OCI-LY1 (cell line): ENCODE measurements at regions not wholly inside any gene's neighbourhood (a gene's known extent, or its start where the extent isn't known, plus 50 kb on each side); places are given as distances from the start of the nearest gene placed in this dataset.

Experiments
- H2AFZ ChIP-seq: fragments of 200-600 bp; sonication (generic), shearing (Covaris generic); 2 replicates; pipeline ENCODE4 v1.6.0; 2014; ENCODE audit warnings: antibody characterized with exemption, mild to moderate bottlenecking, low read length
- H3F3A ChIP-seq: fragments of 200-600 bp; sonication (generic), shearing (Covaris generic); 2 replicates; pipeline ENCODE4 v1.6.0; 2014; ENCODE audit warnings: mild to moderate bottlenecking, antibody characterized with exemption, low read length, moderate library complexity; ENCODE audit not compliant: insufficient read depth
- H3K27ac ChIP-seq: fragments of 200-600 bp; sonication (generic); 2 replicates; pipeline ENCODE4 v1.5.1; 2014; ENCODE audit warnings: low read length, mixed run types, mild to moderate bottlenecking, low read depth; ENCODE audit not compliant: poor library complexity, severe bottlenecking
- H3K27me3 ChIP-seq: fragments of 200-600 bp; sonication (generic); 2 replicates; pipeline ENCODE4 v1.6.0; 2014; ENCODE audit warnings: antibody characterized with exemption, mild to moderate bottlenecking, low read length, moderate library complexity; ENCODE audit not compliant: insufficient read depth
- H3K36me3 ChIP-seq: fragments of 200-600 bp; sonication (generic); 2 replicates; pipeline ENCODE4 v1.6.1; 2014; ENCODE audit warnings: mild to moderate bottlenecking, antibody characterized with exemption, low read length, moderate library complexity, mixed read lengths; ENCODE audit not compliant: insufficient read depth
- H3K4me1 ChIP-seq: fragments of 200-600 bp; sonication (generic); 2 replicates; pipeline ENCODE4 v1.5.1; 2014; ENCODE audit warnings: mild to moderate bottlenecking, low read length, moderate library complexity; ENCODE audit not compliant: insufficient read depth, severe bottlenecking
- H3K4me2 ChIP-seq: fragments of 200-600 bp; sonication (generic), shearing (Covaris generic); 2 replicates; pipeline ENCODE4 v1.6.1; 2014; ENCODE audit warnings: low read length
- H3K4me3 ChIP-seq: fragments of 200-600 bp; sonication (generic); 2 replicates; pipeline ENCODE4 v1.5.1; 2014; ENCODE audit warnings: low read length, low read depth, mild to moderate bottlenecking, mixed read lengths; ENCODE audit not compliant: poor library complexity, severe bottlenecking
- H3K79me2 ChIP-seq: fragments of 200-600 bp; shearing (Covaris generic); 2 replicates; pipeline ENCODE4 v1.6.1; 2016; ENCODE audit warnings: mixed run types, low read length, mixed read lengths; ENCODE audit not compliant: insufficient read depth
- H3K9ac ChIP-seq: fragments of 200-600 bp; sonication (generic), shearing (Covaris generic); 2 replicates; pipeline ENCODE4 v1.6.1; 2014; ENCODE audit warnings: mild to moderate bottlenecking, low read length, mixed read lengths
- H3K9me2 ChIP-seq: fragments of 200-600 bp; sonication (generic), shearing (Covaris generic); 2 replicates; pipeline ENCODE4 v1.6.1; 2014; ENCODE audit warnings: low read depth, mild to moderate bottlenecking, low read length, mixed read lengths
- H3K9me3 ChIP-seq: fragments of 200-600 bp; shearing (Covaris generic); 2 replicates; pipeline ENCODE4 v1.6.1; 2014; ENCODE audit warnings: low read length, mixed read lengths
- H4K20me1 ChIP-seq: fragments of 200-600 bp; sonication (generic), shearing (Covaris generic); 2 replicates; pipeline ENCODE4 v1.6.0; 2016; ENCODE audit warnings: mild to moderate bottlenecking, low read length; ENCODE audit not compliant: insufficient read depth
- CTCF ChIP-seq: fragments of 200-600 bp; sonication (generic), shearing (Covaris generic); IDR thresholded peaks from 2 replicates; pipeline ENCODE4 v1.5.1; 2017; ENCODE audit warnings: mild to moderate bottlenecking, antibody characterized with exemption, low read length, moderate library complexity, mixed read lengths
- EZH2 ChIP-seq: fragments of 200-600 bp; sonication (generic), shearing (Covaris generic); IDR thresholded peaks from 2 replicates; pipeline ENCODE4 v1.8.0; 2017; ENCODE audit warnings: borderline replicate concordance, mixed run types, mild to moderate bottlenecking, antibody characterized with exemption, low read length, moderate library complexity, mixed read lengths

- H3K9ac ChIP-seq, result no peak overlapping the region
- no peak overlapping the region for H3K4me2 ChIP-seq
- no peaks in the 10 kb centered on the region for H3K79me2 ChIP-seq
- no peaks in the 10 kb centered on the region for H4K20me1 ChIP-seq
- no peaks in the 10 kb centered on the region for H3K4me1 ChIP-seq
- TF ChIP-seq EZH2 (no peak), CTCF (no peak)
- H3F3A ChIP-seq, result no peaks in the 10 kb centered on the region
- no peaks in the 10 kb centered on the region for H3K36me3 ChIP-seq
- no peaks in the 10 kb centered on the region for H3K9me2 ChIP-seq
- no peak overlapping the region for H2AFZ ChIP-seq
- no peaks in the 10 kb centered on the region for H3K9me3 ChIP-seq
- H3K4me3 ChIP-seq, result no peak overlapping the region
- no peak overlapping the region for H3K27ac ChIP-seq
- no peaks in the 10 kb centered on the region; the same call in 1 of the 2 replicates for H3K27me3 ChIP-seq
Measured at GRCh38 chr5:159786201-159786600, 130.1 kb upstream of the ADRA1B start.

- Histone ChIP-seq H3K79me2 (no peaks in the 10 kb centered on the region), H3K4me3 (no peak overlapping the region), H2AFZ (no peak overlapping the region), H3K9ac (no peak overlapping the region), H3K4me2 (no peak overlapping the region), H3K36me3 (no peaks in the 10 kb centered on the region), H3K4me1 (no peaks in the 10 kb centered on the region), H3K27ac (no peak overlapping the region), H3K9me2 (no peaks in the 10 kb centered on the region), H3K27me3 (no peaks in the 10 kb centered on the region), H4K20me1 (no peaks in the 10 kb centered on the region), H3K9me3 (no peaks in the 10 kb centered on the region), H3F3A (no peaks in the 10 kb centered on the region)
- TF ChIP-seq EZH2 (no peak), CTCF (no peak)
Measured at GRCh38 chr5:159786901-159787691, 129.2 kb upstream of the ADRA1B start.

GRCh38 chr5:159787837-159788236 lies 128.4 kb upstream of the ADRA1B start:
- Histone ChIP-seq H3K9me2 (no peaks in the 10 kb centered on the region), H4K20me1 (no peaks in the 10 kb centered on the region), H3K4me3 (no peak overlapping the region), H3K27me3 (no peaks in the 10 kb centered on the region), H3K36me3 (no peaks in the 10 kb centered on the region), H3K79me2 (no peaks in the 10 kb centered on the region), H3K4me1 (no peaks in the 10 kb centered on the region), H3K4me2 (no peak overlapping the region), H2AFZ (no peak overlapping the region), H3F3A (no peaks in the 10 kb centered on the region), H3K9me3 (no peaks in the 10 kb centered on the region), H3K27ac (no peak overlapping the region), H3K9ac (no peak overlapping the region)
- TF ChIP-seq EZH2 (no peak), CTCF (no peak)
